K562 (cell line): ENCODE measurements at regions not wholly inside any gene's neighbourhood (a gene's known extent, or its start where the extent isn't known, plus 50 kb on each side); places are given as distances from the start of the nearest gene placed in this dataset.

ENCODE experiments used
- ATAC-seq: fragments of 200-7000 bp; cut with Tn5 transposase; 3 replicates; pipeline ENCODE4 v1.9.1; 2020; ENCODE audit warnings: moderate library complexity
- BruUV-seq: library from RNA; stranded (reverse); fragments of 400-500 nt; replicated peaks from 2 replicates; lab custom pipeline; 2021; lab: Mats Ljungman, UMichigan
- CTCF ChIA-PET: fragments of 300-600 bp; formaldehyde crosslinking; extraction: SDS; loops from one replicate; lab custom pipeline; 2021; ENCODE audit warnings: low intra/inter-chr PET ratio; lab: Yijun Ruan, JAX
- POLR2A ChIA-PET: fragments of 300-600, 350-650 bp; sonication (Branson Sonifier 250); formaldehyde crosslinking; extraction: SDS; loops from one replicate; lab custom pipeline; 2021; ENCODE audit warnings: antibody characterized with exemption, inconsistent platforms; lab: Yijun Ruan, JAX
- DNase-seq, 4 experiments: peaks; one replicate each; pipeline versions ENCODE4 v3.0.0 to v3.0.0-alpha.2; 2011 to 2018; ENCODE audit warnings: low spot score in 3 of 4, mixed read lengths in 3 of 4; ENCODE audit errors: extremely low read depth in 1 of 4
- FAIRE-seq: peaks from 2 replicates; lab custom pipeline; 2011; peaks lifted over from hg19 to GRCh38; lab: Jason Lieb, UNC
- H2AFZ ChIP-seq: 2 replicates; pipeline ENCODE4 v1.6.0; 2011; ENCODE audit warnings: low read depth, low read length, control low read depth, inconsistent platforms
- H3K27ac ChIP-seq: fragments of 200-600 bp; 3 replicates; pipeline ENCODE4 v1.8.0; 2011; ENCODE audit warnings: low read depth, mild to moderate bottlenecking, control low read depth, inconsistent platforms, low read length, moderate library complexity, mixed read lengths; ENCODE audit errors: extremely low read depth
- H3K27me3 ChIP-seq, 2 experiments: fragments of 300-600 bp in 1 of 2; 2 replicates in 1 of 2; 3 replicates in 1 of 2; pipeline versions ENCODE4 v1.6.0 to v1.8.0; 2011; ENCODE audit warnings: inconsistent platforms in 2 of 2, low read length in 2 of 2, mild to moderate bottlenecking in 1 of 2, mixed read lengths in 1 of 2, moderate library complexity in 1 of 2; ENCODE audit not compliant: control insufficient read depth in 2 of 2, insufficient read depth in 2 of 2
- H3K36me3 ChIP-seq: fragments of 300-600 bp; 3 replicates; pipeline ENCODE4 v1.8.0; 2011; ENCODE audit warnings: mild to moderate bottlenecking, low read length, inconsistent platforms; ENCODE audit not compliant: control insufficient read depth, insufficient read depth
- H3K4me1 ChIP-seq, 2 experiments: fragments of 200-600 bp in 1 of 2; replicated peaks in 1 of 2; 2 replicates in 1 of 2; 3 replicates in 1 of 2; pipeline versions ENCODE4 v1.5.1 to v1.8.0; 2011; ENCODE audit warnings: inconsistent platforms in 2 of 2, low read length in 2 of 2, mild to moderate bottlenecking in 1 of 2, mixed read lengths in 1 of 2, moderate library complexity in 1 of 2; ENCODE audit not compliant: control insufficient read depth in 2 of 2, insufficient read depth in 2 of 2
- H3K4me2 ChIP-seq: 2 replicates; pipeline ENCODE4 v1.6.1; 2011; ENCODE audit warnings: low read length, control low read depth, inconsistent platforms, mixed read lengths; ENCODE audit not compliant: insufficient read depth
- H3K4me3 ChIP-seq: fragments of 200-600 bp; sonication (generic), shearing (Covaris generic); 2 replicates; pipeline ENCODE4 v1.5.1; 2016; ENCODE audit warnings: control low read depth, inconsistent platforms
- H3K79me2 ChIP-seq: fragments of 200-600 bp; 3 replicates; pipeline ENCODE4 v1.8.0; 2011; ENCODE audit warnings: low read length, inconsistent platforms; ENCODE audit not compliant: control insufficient read depth, insufficient read depth
- H3K9ac ChIP-seq, 2 experiments: 2 replicates each; pipeline versions ENCODE4 v1.6.0 to v1.6.1; 2011; ENCODE audit warnings: low read depth in 2 of 2, low read length in 2 of 2, control low read depth in 1 of 2, inconsistent platforms in 1 of 2, mild to moderate bottlenecking in 1 of 2, mixed read lengths in 1 of 2; ENCODE audit not compliant: insufficient read depth in 1 of 2
- H3K9me1 ChIP-seq: one replicate; pipeline ENCODE4 v1.6.0; 2011; ENCODE audit warnings: inconsistent platforms, mild to moderate bottlenecking, low read length, moderate library complexity; ENCODE audit not compliant: control insufficient read depth, insufficient read depth
- H3K9me3 ChIP-seq: replicated peaks from 2 replicates; pipeline ENCODE4 v1.5.1; 2011; ENCODE audit warnings: low read depth, low read length, inconsistent platforms; ENCODE audit not compliant: control insufficient read depth, insufficient read depth
- H4K20me1 ChIP-seq: replicated peaks from 2 replicates; pipeline ENCODE4 v1.6.1; 2011; ENCODE audit warnings: low read length, inconsistent platforms, mixed read lengths; ENCODE audit not compliant: control insufficient read depth, insufficient read depth
- EGR1 ChIP-seq: fragments of 450-650 bp; conservative IDR thresholded peaks from 2 replicates; pipeline ENCODE4 v1.6.1; 2017; ENCODE audit warnings: mild to moderate bottlenecking
- NFRKB ChIP-seq: fragments of 450-650 bp; IDR thresholded peaks from 2 replicates; pipeline ENCODE4 v1.6.1; 2016; ENCODE audit warnings: low read depth
- NUFIP1 ChIP-seq: fragments of 450-650 bp; IDR thresholded peaks from 2 replicates; pipeline ENCODE4 v1.6.1; 2018; ENCODE audit not compliant: partially characterized antibody
- OTX1 ChIP-seq: fragments of 450-650 bp; formaldehyde crosslinking; IDR thresholded peaks from 2 replicates; pipeline ENCODE4 v1.4.0; 2022; ENCODE audit warnings: mild to moderate bottlenecking
- POLR2A ChIP-seq: fragments of 450-650 bp; conservative IDR thresholded peaks from 2 replicates; pipeline ENCODE4 v1.6.1; 2016
- PTTG1 ChIP-seq: fragments of 450-650 bp; IDR thresholded peaks from 2 replicates; pipeline ENCODE4 v1.6.1; 2016; ENCODE audit warnings: low read depth, mild to moderate bottlenecking, missing genetic modification characterization, missing compliant biosample characterization
- RAD51 ChIP-seq: fragments of 450-650 bp; IDR thresholded peaks from 2 replicates; pipeline ENCODE4 v1.7.1; 2016; ENCODE audit warnings: low read depth, mild to moderate bottlenecking, borderline replicate concordance
- RFX7 ChIP-seq: fragments of 250-450 bp; sonication (Bioruptor Pico); IDR thresholded peaks from 2 replicates; pipeline ENCODE4 v1.5.1; 2021; ENCODE audit warnings: mild to moderate bottlenecking
- SMAD3 ChIP-seq: fragments of 450-650 bp; formaldehyde crosslinking; conservative IDR thresholded peaks from 2 replicates; pipeline ENCODE4 v1.4.0; 2020; ENCODE audit warnings: mild to moderate bottlenecking
- SRSF7 ChIP-seq: fragments of 200-400 bp; formaldehyde crosslinking; optimal IDR thresholded peaks from 2 replicates; pipeline ENCODE3; 2017; ENCODE audit warnings: mild to moderate bottlenecking, low read depth, low read length
- WGBS: fragments of 100-300 bp; shearing (Covaris generic); methylation state at CpG from one replicate; pipeline ENCODE4 v1.1.6; 2016; ENCODE audit warnings: low coverage, mixed read lengths; ENCODE audit not compliant: insufficient coverage; ENCODE audit errors: missing lambda C conversion rate; 5-methylcytosine and 5-hydroxymethylcytosine counted together
- in situ Hi-C: fragments of 300-500 bp; cut with MboI; formaldehyde crosslinking; loops from 4 replicates; pipeline ENCODE4 v1.15.0; 2018; ENCODE audit warnings: inconsistent platforms, mixed read lengths
- intact Hi-C: fragments of 100-400 bp; cut with micrococcal nuclease; formaldehyde crosslinking; loops from 2 replicates; pipeline ENCODE4 v1.14.2; 2022

DNA sequence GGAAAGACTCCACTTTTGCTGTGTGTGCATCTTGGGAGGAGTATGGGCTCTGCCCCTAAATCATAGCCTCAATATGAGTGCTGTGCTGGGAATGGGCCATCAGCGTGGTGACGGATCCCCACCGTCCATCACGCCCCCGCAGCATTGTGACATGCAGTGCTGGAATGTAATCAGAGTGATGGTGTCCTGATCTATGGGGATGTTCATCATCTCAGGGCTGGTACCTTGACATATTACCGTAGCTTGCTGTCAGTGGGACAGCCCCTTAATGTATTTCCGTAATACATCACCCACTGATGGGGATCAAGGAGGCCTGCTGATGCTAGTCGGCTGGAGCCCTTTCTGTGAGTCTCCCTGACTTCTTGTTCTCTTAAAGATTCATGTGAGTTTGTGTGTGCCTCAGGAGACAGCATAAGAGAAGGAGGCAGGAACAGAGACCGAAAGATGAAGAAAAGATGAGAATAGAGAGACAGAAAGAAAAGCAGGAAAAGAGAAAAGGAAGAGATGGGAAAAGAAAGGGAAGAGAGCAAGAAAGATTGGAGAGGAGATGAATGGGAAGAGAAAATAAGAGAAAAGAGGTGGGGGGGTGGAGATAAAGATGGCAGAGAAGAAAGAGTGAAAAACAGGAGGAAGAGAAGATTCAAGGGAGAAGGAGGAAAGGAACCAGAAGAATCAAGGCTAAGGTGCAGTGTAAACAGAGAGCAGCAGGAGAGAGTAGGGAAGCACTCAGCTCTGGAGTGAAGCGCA is 183.7 kb downstream of the RPLP1 start:
- ChIA-PET POLR2A (interaction anchor here (0.6 kb wide), 1 partner anchor 393 kb away, joined by 4 read pairs; no protein-coding TSS in a partner anchor), CTCF (no interaction called here)
- Histone ChIP-seq H2AFZ (no peak overlapping the region), H3K27me3 (peaks cover 0 to 4% of the 10 kb centered on the region in 2 experiments; a peak in 1 of 5 replicates), H3K27ac (no peak overlapping the region), H4K20me1 (no peaks in the 10 kb centered on the region; the same call in 1 of the 2 replicates), H3K9me3 (no peaks in the 10 kb centered on the region), H3K4me3 (no peak overlapping the region), H3K4me2 (no peak overlapping the region), H3K36me3 (no peaks in the 10 kb centered on the region), H3K9ac (no peak overlapping the region), H3K79me2 (no peaks in the 10 kb centered on the region), H3K9me1 (no peaks in the 10 kb centered on the region), H3K4me1 (no peaks in the 10 kb centered on the region)
- in situ Hi-C loops = no loop called here
- no peak for FAIRE-seq
- DNase-seq = no peak
- BruUV-seq = no TSS peak
- intact Hi-C loops = no loop called here
- 0% methylated on average over 10 of the region's 10 CpGs for WGBS
- TF ChIP-seq EGR1 (peak; percentile 26; the same call in 1 of the 2 replicates), SMAD3 (no peak), PTTG1 (tag) (no peak)
- ATAC-seq = no peak

DNA sequence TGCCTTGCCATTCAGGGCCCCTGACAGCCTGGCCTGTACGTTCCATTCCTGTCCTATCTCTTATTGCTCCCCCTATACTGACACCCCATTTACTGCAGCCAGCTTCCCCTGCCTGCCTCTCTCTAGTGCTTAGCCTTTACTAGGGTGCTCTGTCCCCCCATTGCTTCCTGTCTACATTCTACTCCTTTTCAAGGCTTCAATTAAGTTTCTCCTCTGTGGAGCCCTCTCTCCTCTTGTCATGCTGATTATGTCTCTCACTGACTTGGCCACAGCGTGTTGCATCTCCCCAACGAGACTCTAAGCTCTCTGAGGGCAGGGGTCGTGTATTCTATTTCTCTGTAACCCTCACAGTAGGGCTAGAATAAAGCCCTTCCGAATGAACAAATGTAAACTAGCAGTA is 185.2 kb downstream of the RPLP1 start:
- Histone ChIP-seq H3K4me3 (no peak overlapping the region), H4K20me1 (no peaks in the 10 kb centered on the region; the same call in 1 of the 2 replicates), H3K9me1 (no peaks in the 10 kb centered on the region), H3K9me3 (no peaks in the 10 kb centered on the region), H3K36me3 (no peaks in the 10 kb centered on the region), H3K27me3 (peaks cover 0 to 4% of the 10 kb centered on the region in 2 experiments; a peak in 1 of 5 replicates), H3K27ac (no peak overlapping the region), H2AFZ (no peak overlapping the region), H3K79me2 (no peaks in the 10 kb centered on the region), H3K4me1 (no peaks in the 10 kb centered on the region), H3K9ac (no peak overlapping the region), H3K4me2 (no peak overlapping the region)
- no peak for ATAC-seq
- FAIRE-seq = no peak
- no TSS peak for BruUV-seq
- WGBS = 0% methylated on average over 5 of the region's 5 CpGs
- ChIA-PET CTCF (no interaction called here), POLR2A (no interaction called here)
- in situ Hi-C loops = no loop called here
- TF ChIP-seq OTX1 (CRISPR knock-in tag) (no peak), NFRKB (no peak), NUFIP1 (no peak), RFX7 (CRISPR knock-in tag) (no peak), SRSF7 (no peak), RAD51 (no peak), POLR2A (no peak)
- intact Hi-C loops = no loop called here
- no peak for DNase-seq
